DOHH2 (cell line): ENCODE measurements at regions not wholly inside any gene's neighbourhood (a gene's known extent, or its start where the extent isn't known, plus 50 kb on each side); places are given as distances from the start of the nearest gene placed in this dataset.

ENCODE experiments used
- H3F3A ChIP-seq: fragments of 200-600 bp; sonication (generic), shearing (Covaris generic); 2 replicates; pipeline ENCODE4 v1.6.0; 2016; ENCODE audit warnings: antibody characterized with exemption, mild to moderate bottlenecking; ENCODE audit not compliant: control insufficient read depth, insufficient read depth
- H3K27ac ChIP-seq: fragments of 200-600 bp; sonication (generic); 2 replicates; pipeline ENCODE4 v1.5.1; 2014; ENCODE audit warnings: low read depth, mild to moderate bottlenecking, low read length, moderate library complexity
- H3K27me3 ChIP-seq: fragments of 200-600 bp; sonication (generic); 2 replicates; pipeline ENCODE4 v1.6.1; 2014; ENCODE audit warnings: mild to moderate bottlenecking, low read length, mixed read lengths; ENCODE audit not compliant: control insufficient read depth
- H3K36me3 ChIP-seq: fragments of 200-600 bp; sonication (generic); 2 replicates; pipeline ENCODE4 v1.6.1; 2014; ENCODE audit warnings: mild to moderate bottlenecking, low read length, moderate library complexity, mixed read lengths; ENCODE audit not compliant: control insufficient read depth
- H3K4me1 ChIP-seq: fragments of 200-600 bp; sonication (generic); 2 replicates; pipeline ENCODE4 v1.6.1; 2014; ENCODE audit warnings: mild to moderate bottlenecking, low read length, mixed read lengths; ENCODE audit not compliant: control insufficient read depth
- H3K4me2 ChIP-seq: fragments of 200-600 bp; sonication (generic); 2 replicates; pipeline ENCODE4 v1.6.0; 2014; ENCODE audit warnings: mild to moderate bottlenecking, low read length, moderate library complexity
- H3K4me3 ChIP-seq: fragments of 200-600 bp; sonication (generic); 2 replicates; pipeline ENCODE4 v1.5.1; 2014; ENCODE audit warnings: mild to moderate bottlenecking, low read length, mixed read lengths
- H3K79me2 ChIP-seq: fragments of 200-600 bp; sonication (generic); 2 replicates; pipeline ENCODE4 v1.6.1; 2014; ENCODE audit warnings: mild to moderate bottlenecking, low read length, mixed read lengths; ENCODE audit not compliant: control insufficient read depth
- H3K9me2 ChIP-seq: fragments of 200-600 bp; sonication (generic); replicated peaks from 2 replicates; pipeline ENCODE4 v1.6.1; 2014; ENCODE audit warnings: mild to moderate bottlenecking, low read length, mixed read lengths; ENCODE audit not compliant: control insufficient read depth
- H3K9me3 ChIP-seq: fragments of 200-600 bp; sonication (generic); 2 replicates; pipeline ENCODE4 v1.6.1; 2014; ENCODE audit warnings: antibody characterized with exemption, low read length, mixed read lengths; ENCODE audit not compliant: control insufficient read depth, insufficient read depth
- H4K20me1 ChIP-seq: fragments of 200-600 bp; sonication (generic); 2 replicates; pipeline ENCODE4 v1.6.0; 2014; ENCODE audit warnings: low read depth, mild to moderate bottlenecking, antibody characterized with exemption, low read length, moderate library complexity; ENCODE audit not compliant: control insufficient read depth, insufficient read depth
- CTCF ChIP-seq: fragments of 200-600 bp; sonication (generic); IDR thresholded peaks from one replicate; pipeline ENCODE4 v1.5.1; 2014; ENCODE audit warnings: antibody characterized with exemption, mild to moderate bottlenecking, low read depth, low read length; ENCODE audit not compliant: poor library complexity, severe bottlenecking
- EZH2phosphoT487 ChIP-seq: fragments of 200-600 bp; sonication (generic); IDR thresholded peaks from 2 replicates; pipeline ENCODE4 v1.6.1; 2017; ENCODE audit warnings: borderline replicate concordance, mild to moderate bottlenecking, antibody characterized with exemption, low read length, moderate library complexity, mixed read lengths

- no peaks in the 10 kb centered on the region for H3K9me2 ChIP-seq
- H3K27me3 ChIP-seq: no peaks in the 10 kb centered on the region
- H4K20me1 ChIP-seq: no peaks in the 10 kb centered on the region
- H3K4me2 ChIP-seq: no peak overlapping the region
- H3K4me3 ChIP-seq: no peak overlapping the region
- no peaks in the 10 kb centered on the region for H3F3A ChIP-seq
- no peak for TF ChIP-seq EZH2phosphoT487
- no peak for TF ChIP-seq CTCF
- H3K4me1 ChIP-seq: no peaks in the 10 kb centered on the region
- no peak overlapping the region for H3K27ac ChIP-seq
- H3K9me3 ChIP-seq: no peaks in the 10 kb centered on the region
- H3K79me2 ChIP-seq: no peaks in the 10 kb centered on the region
- no peaks in the 10 kb centered on the region for H3K36me3 ChIP-seq
Observed at GRCh38 chr2:238700506-238701340, 147.2 kb upstream of the TWIST2 start.

GRCh38 chr2:238701341-238702206 lies 146.3 kb upstream of the TWIST2 start:
- Histone ChIP-seq H3K4me1 (no peaks in the 10 kb centered on the region), H4K20me1 (no peaks in the 10 kb centered on the region), H3K27ac (no peak overlapping the region), H3K79me2 (no peaks in the 10 kb centered on the region), H3K4me2 (no peak overlapping the region), H3K9me2 (no peaks in the 10 kb centered on the region), H3F3A (no peaks in the 10 kb centered on the region), H3K9me3 (no peaks in the 10 kb centered on the region), H3K27me3 (no peaks in the 10 kb centered on the region), H3K36me3 (no peaks in the 10 kb centered on the region), H3K4me3 (no peak overlapping the region)
- TF ChIP-seq CTCF (no peak), EZH2phosphoT487 (no peak)

GRCh38 chr2:238702276-238703052 lies 145.4 kb upstream of the TWIST2 start:
- Histone ChIP-seq H3K4me2 (no peak overlapping the region), H3K9me2 (no peaks in the 10 kb centered on the region), H3K4me3 (no peak overlapping the region), H3K4me1 (no peaks in the 10 kb centered on the region), H3F3A (no peaks in the 10 kb centered on the region), H3K36me3 (no peaks in the 10 kb centered on the region), H3K27ac (no peak overlapping the region), H3K79me2 (no peaks in the 10 kb centered on the region), H3K27me3 (no peaks in the 10 kb centered on the region), H3K9me3 (no peaks in the 10 kb centered on the region), H4K20me1 (no peaks in the 10 kb centered on the region)
- TF ChIP-seq CTCF (no peak), EZH2phosphoT487 (no peak)
